AG04449 (cell line): ENCODE measurements at regions not wholly inside any gene's neighbourhood (a gene's known extent, or its start where the extent isn't known, plus 50 kb on each side); places are given as distances from the start of the nearest gene placed in this dataset.

Experiments
- CTCF ChIA-PET: fragments of 350-600 bp; formaldehyde crosslinking; extraction: SDS; loops from one replicate; lab custom pipeline; 2021; ENCODE audit warnings: antibody characterized with exemption; lab: Yijun Ruan, JAX
- POLR2A ChIA-PET: fragments of 400-600, 350-600 bp; formaldehyde crosslinking; extraction: SDS; loops from one replicate; lab custom pipeline; 2020; ENCODE audit warnings: antibody characterized with exemption, inconsistent platforms; lab: Yijun Ruan, JAX
- DNase-seq: peaks from one replicate; pipeline ENCODE4 v3.0.0-alpha.2; 2010; ENCODE audit warnings: low read depth, low spot score
- H3K4me3 ChIP-seq: 2 replicates; pipeline ENCODE4 v1.5.1; 2011; ENCODE audit warnings: low read depth, mild to moderate bottlenecking, control low read depth, low read length
- CTCF ChIP-seq: IDR thresholded peaks from one replicate; pipeline ENCODE4 v1.5.1; 2011; ENCODE audit warnings: mild to moderate bottlenecking, moderate library complexity, low read length, control low read depth, inconsistent platforms; ENCODE audit not compliant: insufficient read depth; ENCODE audit errors: missing control alignments

GRCh38 chrX:727738-728621 is 97.4 kb downstream of the SHOX start:
- POLR2A ChIA-PET = no interaction called here
- no peak for DNase-seq

GRCh38 chrX:725971-726370 is 95.4 kb downstream of the SHOX start:
- ChIA-PET CTCF (no interaction called here), POLR2A (no interaction called here)
- no peak for TF ChIP-seq CTCF
- no peak overlapping the region for H3K4me3 ChIP-seq
- DNase-seq = no peak

More at GRCh38 chrX:727738-728621, 97.4 kb downstream of the SHOX start:
- TF ChIP-seq CTCF = no peak
- CTCF ChIA-PET = no interaction called here
- no peak overlapping the region for H3K4me3 ChIP-seq

- no peak for DNase-seq
- TF ChIP-seq CTCF = no peak
- CTCF ChIA-PET = no interaction called here
- POLR2A ChIA-PET = no interaction called here
- no peak overlapping the region for H3K4me3 ChIP-seq
Measured at GRCh38 chrX:724256-724655, 93.7 kb downstream of the SHOX start.

GRCh38 chrX:723781-724180 is 93.2 kb downstream of the SHOX start:
- DNase-seq = no peak
- CTCF ChIA-PET = no interaction called here
- POLR2A ChIA-PET = no interaction called here
- no peak for TF ChIP-seq CTCF
- H3K4me3 ChIP-seq = no peak overlapping the region

GRCh38 chrX:721354-721753 is 90.8 kb downstream of the SHOX start:
- ChIA-PET POLR2A (no interaction called here), CTCF (no interaction called here)
- DNase-seq = no peak
- no peak for TF ChIP-seq CTCF
- no peak overlapping the region for H3K4me3 ChIP-seq

- ChIA-PET POLR2A (no interaction called here), CTCF (no interaction called here)
- H3K4me3 ChIP-seq = no peak overlapping the region
- TF ChIP-seq CTCF = no peak
- no peak for DNase-seq
Measured at GRCh38 chrX:720825-721224, 90.2 kb downstream of the SHOX start.
